IgD-negative memory B cell (primary cell): ENCODE measurements at regions not wholly inside any gene's neighbourhood (a gene's known extent, or its start where the extent isn't known, plus 50 kb on each side); places are given as distances from the start of the nearest gene placed in this dataset.
"Not testable (repeated sequence)": the region's sequence is repeated elsewhere in the genome, so short reads cannot be mapped to it uniquely, and the experiment has no call there.

ENCODE experiments used
- H3K27ac Mint-ChIP-seq, 3 donors: one replicate each; pipeline ENCODE4 v1.8.0; 2020 to 2022; ENCODE audit warnings: mild to moderate bottlenecking in 3 of 3, mixed read lengths in 3 of 3, moderate library complexity in 1 of 3
- H3K27me3 Mint-ChIP-seq: one replicate; pipeline ENCODE4 v1.8.0; 2021; ENCODE audit warnings: mixed read lengths
- H3K36me3 Mint-ChIP-seq: one replicate; pipeline ENCODE4 v1.8.0; 2020; ENCODE audit warnings: mild to moderate bottlenecking, mixed read lengths
- H3K4me1 Mint-ChIP-seq, 3 donors: one replicate each; pipeline ENCODE4 v1.8.0; 2020 to 2022; ENCODE audit warnings: mixed read lengths in 3 of 3, mild to moderate bottlenecking in 1 of 3
- H3K4me3 Mint-ChIP-seq, 4 donors: one replicate each; pipeline ENCODE4 v1.8.0; 2020 to 2022; ENCODE audit warnings: mild to moderate bottlenecking in 4 of 4, mixed read lengths in 4 of 4, moderate library complexity in 3 of 4
- H3K9me3 Mint-ChIP-seq, 3 donors: one replicate each; pipeline ENCODE4 v1.8.0; 2020 to 2021; ENCODE audit warnings: mixed read lengths in 3 of 3, mild to moderate bottlenecking in 1 of 3

GRCh38 chr14:43326501-43327407 lies 1180.3 kb downstream of the FSCB start:
- not testable (repeated sequence) for H3K9me3 Mint-ChIP-seq, H3K27me3 Mint-ChIP-seq, H3K4me1 Mint-ChIP-seq, H3K4me3 Mint-ChIP-seq, H3K36me3 Mint-ChIP-seq
- H3K27ac Mint-ChIP-seq, result peak overlapping the region in 1 of 3 donors; percentile 35

GRCh38 chr14:43316427-43316826 lies 1190.7 kb downstream of the FSCB start:
- no peak overlapping the region for H3K4me3 Mint-ChIP-seq
- peaks cover 0 to 3% (median 0%) of the 10 kb centered on the region in 3 donors for H3K9me3 Mint-ChIP-seq

GRCh38 chr14:43313719-43314118 lies 1193.4 kb downstream of the FSCB start:
- H3K4me1 Mint-ChIP-seq, result no peaks in the 10 kb centered on the region
- H3K36me3 Mint-ChIP-seq, result no peaks in the 10 kb centered on the region
- H3K27ac Mint-ChIP-seq, result no peak overlapping the region

More at GRCh38 chr14:43316427-43316826, 1190.7 kb downstream of the FSCB start:
- Mint-ChIP-seq H3K36me3 (no peaks in the 10 kb centered on the region), H3K4me1 (no peaks in the 10 kb centered on the region), H3K27ac (no peak overlapping the region), H3K27me3 (no peaks in the 10 kb centered on the region)

GRCh38 chr14:43308421-43309110 lies 1198.5 kb downstream of the FSCB start:
- no peaks in the 10 kb centered on the region for H3K4me1 Mint-ChIP-seq
- no peak overlapping the region for H3K27ac Mint-ChIP-seq
- H3K36me3 Mint-ChIP-seq, result no peaks in the 10 kb centered on the region
- H3K9me3 Mint-ChIP-seq, result no peaks in the 10 kb centered on the region
- no peak overlapping the region for H3K4me3 Mint-ChIP-seq
- no peaks in the 10 kb centered on the region for H3K27me3 Mint-ChIP-seq

More at GRCh38 chr14:43313719-43314118, 1193.4 kb downstream of the FSCB start:
- no peak overlapping the region for H3K4me3 Mint-ChIP-seq
- H3K27me3 Mint-ChIP-seq, result no peaks in the 10 kb centered on the region
- peaks cover 0 to 3% (median 0%) of the 10 kb centered on the region in 3 donors for H3K9me3 Mint-ChIP-seq

GRCh38 chr14:43307836-43308235 lies 1199.2 kb downstream of the FSCB start:
- no peak overlapping the region for H3K4me3 Mint-ChIP-seq

GRCh38 chr14:43306053-43306452 lies 1201.0 kb downstream of the FSCB start:
- Mint-ChIP-seq H3K27ac (no peak overlapping the region), H3K36me3 (no peaks in the 10 kb centered on the region), H3K4me3 (no peak overlapping the region), H3K4me1 (no peaks in the 10 kb centered on the region), H3K9me3 (no peaks in the 10 kb centered on the region), H3K27me3 (no peaks in the 10 kb centered on the region)

More at GRCh38 chr14:43307836-43308235, 1199.2 kb downstream of the FSCB start:
- Mint-ChIP-seq H3K36me3 (no peaks in the 10 kb centered on the region), H3K9me3 (no peaks in the 10 kb centered on the region), H3K4me1 (no peaks in the 10 kb centered on the region), H3K27ac (no peak overlapping the region), H3K27me3 (no peaks in the 10 kb centered on the region)

- no peaks in the 10 kb centered on the region for H3K36me3 Mint-ChIP-seq
- no peak overlapping the region for H3K27ac Mint-ChIP-seq
- H3K9me3 Mint-ChIP-seq, result peaks cover 0 to 4% (median 2%) of the 10 kb centered on the region in 3 donors
- H3K27me3 Mint-ChIP-seq, result no peaks in the 10 kb centered on the region
- H3K4me1 Mint-ChIP-seq, result no peaks in the 10 kb centered on the region
- H3K4me3 Mint-ChIP-seq, result no peak overlapping the region
These were observed 1209.3 kb downstream of the FSCB start for GRCh38 chr14:43297794-43298193.

GRCh38 chr14:43296061-43296460 lies 1211.0 kb downstream of the FSCB start:
- H3K27ac Mint-ChIP-seq, H3K4me3 Mint-ChIP-seq, H3K9me3 Mint-ChIP-seq, H3K36me3 Mint-ChIP-seq, H3K27me3 Mint-ChIP-seq, H3K4me1 Mint-ChIP-seq: not testable (repeated sequence)

- Mint-ChIP-seq H3K4me3 (no peak overlapping the region), H3K27me3 (no peaks in the 10 kb centered on the region), H3K9me3 (peaks cover 0 to 3% (median 0%) of the 10 kb centered on the region in 3 donors), H3K4me1 (no peaks in the 10 kb centered on the region), H3K36me3 (peaks cover 1% of the 10 kb centered on the region), H3K27ac (no peak overlapping the region)
These were observed 1221.5 kb downstream of the FSCB start for GRCh38 chr14:43285575-43285974.

- no peaks in the 10 kb centered on the region for H3K27me3 Mint-ChIP-seq
- no peak overlapping the region for H3K27ac Mint-ChIP-seq
- no peaks in the 10 kb centered on the region for H3K4me1 Mint-ChIP-seq
- H3K4me3 Mint-ChIP-seq, result no peak overlapping the region
- H3K36me3 Mint-ChIP-seq, result no peaks in the 10 kb centered on the region
- peaks cover 1 to 4% (median 2%) of the 10 kb centered on the region in 3 donors for H3K9me3 Mint-ChIP-seq
These were observed 1247.0 kb downstream of the FSCB start for GRCh38 chr14:43260056-43260455.

- H3K9me3 Mint-ChIP-seq, result peaks cover 1 to 4% (median 3%) of the 10 kb centered on the region in 3 donors
- H3K27ac Mint-ChIP-seq, result no peak overlapping the region
- H3K36me3 Mint-ChIP-seq, result no peaks in the 10 kb centered on the region
These were observed 1248.7 kb downstream of the FSCB start for GRCh38 chr14:43258396-43258795.

GRCh38 chr14:43256996-43257395 lies 1250.1 kb downstream of the FSCB start:
- H3K4me1 Mint-ChIP-seq, H3K9me3 Mint-ChIP-seq, H3K36me3 Mint-ChIP-seq, H3K27ac Mint-ChIP-seq, H3K27me3 Mint-ChIP-seq, H3K4me3 Mint-ChIP-seq: not testable (repeated sequence)

More at GRCh38 chr14:43258396-43258795, 1248.7 kb downstream of the FSCB start:
- Mint-ChIP-seq H3K4me1 (no peaks in the 10 kb centered on the region), H3K4me3 (no peak overlapping the region), H3K27me3 (no peaks in the 10 kb centered on the region)

GRCh38 chr14:43252866-43253265 lies 1254.2 kb downstream of the FSCB start:
- Mint-ChIP-seq H3K4me1 (no peaks in the 10 kb centered on the region), H3K36me3 (peaks cover 2% of the 10 kb centered on the region), H3K27me3 (no peaks in the 10 kb centered on the region), H3K27ac (no peak overlapping the region), H3K4me3 (no peak overlapping the region), H3K9me3 (peaks cover 0 to 3% (median 0%) of the 10 kb centered on the region in 3 donors)

GRCh38 chr14:43249591-43249990 lies 1257.5 kb downstream of the FSCB start:
- no peak overlapping the region for H3K4me3 Mint-ChIP-seq
- no peaks in the 10 kb centered on the region for H3K27me3 Mint-ChIP-seq
- H3K4me1 Mint-ChIP-seq, result no peaks in the 10 kb centered on the region
- H3K36me3 Mint-ChIP-seq, result peaks cover 2% of the 10 kb centered on the region
- H3K9me3 Mint-ChIP-seq, result peaks cover under 1 to 5% (median 1%) of the 10 kb centered on the region in 3 donors
- H3K27ac Mint-ChIP-seq, result no peak overlapping the region

GRCh38 chr14:43249116-43249515 lies 1258.0 kb downstream of the FSCB start:
- Mint-ChIP-seq H3K4me1 (no peaks in the 10 kb centered on the region), H3K4me3 (no peak overlapping the region), H3K36me3 (peaks cover 2% of the 10 kb centered on the region), H3K9me3 (peaks cover 1 to 5% (median 2%) of the 10 kb centered on the region in 3 donors), H3K27ac (no peak overlapping the region), H3K27me3 (no peaks in the 10 kb centered on the region)
